H1 (cell line): ENCODE measurements at regions not wholly inside any gene's neighbourhood (a gene's known extent, or its start where the extent isn't known, plus 50 kb on each side); places are given as distances from the start of the nearest gene placed in this dataset.

Experiments
- BACH1 ChIP-seq: IDR thresholded peaks from 2 replicates; pipeline ENCODE4 v1.6.1; 2012; ENCODE audit warnings: low read length, improper control_type of control experiment
- CBX8 ChIP-seq: fragments of 300-800, 300-1000 bp; sonication (generic); IDR thresholded peaks from 2 replicates; pipeline ENCODE4 v1.7.1; 2016; ENCODE audit warnings: low read depth, low read length, borderline replicate concordance
- YY1 ChIP-seq: IDR thresholded peaks from 2 replicates; pipeline ENCODE4 v1.6.1; 2011; ENCODE audit warnings: low read depth, mild to moderate bottlenecking, low read length

GRCh38 chr15:81540909-81541308 is 166.9 kb upstream of the TMC3 start (continued):
- TF ChIP-seq YY1 (no peak), BACH1 (no peak), CBX8 (no peak)
